ENCODE measurements at regions not wholly inside any gene's neighbourhood (a gene's known extent, or its start where the extent isn't known, plus 50 kb on each side); places are given as distances from the start of the nearest gene placed in this dataset.
A peak's percentile ranks its signal among the peaks of the same experiment; 100 is the strongest.
"Not testable (repeated sequence)": the region's sequence is repeated elsewhere in the genome, so short reads cannot be mapped to it uniquely, and the experiment has no call there.

DNA sequence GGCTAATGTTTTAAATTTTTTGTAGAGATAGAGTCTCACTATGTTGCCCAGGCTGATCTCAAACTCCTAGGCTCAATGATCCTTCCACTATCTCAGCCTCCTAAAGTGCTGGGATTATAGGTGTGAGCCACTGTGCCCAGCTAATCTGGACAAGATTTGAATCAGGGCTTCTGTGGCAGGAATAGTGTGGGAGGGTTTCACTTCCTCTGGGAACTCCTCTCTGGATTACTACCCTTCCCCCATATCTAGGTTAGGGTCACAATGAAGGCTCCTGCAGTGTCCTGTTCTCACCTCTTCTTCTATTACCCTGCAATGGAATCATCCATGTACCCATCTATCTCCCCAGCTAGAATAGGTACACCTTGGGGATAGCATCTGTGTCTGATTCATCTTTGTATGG is 133.6 kb upstream of the RAB4A start:
- peak; percentile 11 for FAIRE-seq
- no peak for DNase-seq (ENCODE audit: insufficient read length, low spot score)

DNA sequence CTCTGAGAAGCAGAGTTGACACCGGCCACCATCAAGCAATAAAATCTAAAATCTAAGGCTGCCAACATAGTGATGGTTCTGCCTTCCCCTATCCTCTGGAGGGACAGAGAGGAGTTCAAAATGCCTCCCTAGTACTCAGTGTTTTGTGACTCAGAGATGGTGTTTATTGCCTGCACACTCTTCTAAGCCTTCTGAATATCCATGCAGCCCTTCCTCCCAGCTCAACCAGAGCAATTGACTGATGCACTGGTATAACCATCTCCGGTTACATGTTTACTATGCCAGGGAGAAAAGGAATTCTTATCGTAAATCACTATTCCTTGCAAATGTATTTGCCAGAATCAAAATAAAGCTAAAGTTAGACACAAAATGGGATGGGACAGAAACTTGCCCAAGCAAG is 132.9 kb upstream of the RAB4A start:
- FAIRE-seq (no peak), DNase-seq (ENCODE audit: insufficient read length, low spot score) (no peak)

- DNase-seq (ENCODE audit: insufficient read length, low spot score) = no peak
- peak; percentile 88 for FAIRE-seq
Measured at GRCh38 chr1:229139331-229140118, 131.4 kb upstream of the RAB4A start.

GRCh38 chr1:229140119-229140396 is 130.9 kb upstream of the RAB4A start:
- DNase-seq (ENCODE audit: insufficient read length, low spot score) = no peak
- FAIRE-seq = no peak

DNA sequence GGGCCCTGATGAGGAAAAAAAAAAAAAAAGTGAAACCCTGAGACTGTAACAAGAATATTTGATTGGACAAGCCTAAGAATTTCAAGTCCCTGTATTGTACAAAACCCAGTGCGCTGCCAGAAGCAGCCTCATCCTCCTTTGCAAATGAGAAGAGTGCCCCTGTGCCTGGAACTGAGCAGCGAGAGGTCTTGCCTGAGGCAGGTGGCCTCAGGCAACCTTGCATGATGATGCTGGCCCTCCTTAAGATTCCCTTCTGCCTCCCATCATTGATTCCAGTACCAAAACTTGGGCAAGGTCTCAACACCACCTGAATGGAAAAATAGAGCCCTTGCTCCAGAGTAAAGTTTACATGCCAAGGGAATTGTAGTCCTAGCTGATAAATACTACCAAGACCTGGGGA is 129.6 kb upstream of the RAB4A start:
- FAIRE-seq = no peak
- DNase-seq (ENCODE audit: insufficient read length, low spot score) = no peak

- DNase-seq (ENCODE audit: insufficient read length, low spot score) (no peak), FAIRE-seq (no peak)
Measured at GRCh38 chr1:229141689-229142377, 129.1 kb upstream of the RAB4A start.

DNA sequence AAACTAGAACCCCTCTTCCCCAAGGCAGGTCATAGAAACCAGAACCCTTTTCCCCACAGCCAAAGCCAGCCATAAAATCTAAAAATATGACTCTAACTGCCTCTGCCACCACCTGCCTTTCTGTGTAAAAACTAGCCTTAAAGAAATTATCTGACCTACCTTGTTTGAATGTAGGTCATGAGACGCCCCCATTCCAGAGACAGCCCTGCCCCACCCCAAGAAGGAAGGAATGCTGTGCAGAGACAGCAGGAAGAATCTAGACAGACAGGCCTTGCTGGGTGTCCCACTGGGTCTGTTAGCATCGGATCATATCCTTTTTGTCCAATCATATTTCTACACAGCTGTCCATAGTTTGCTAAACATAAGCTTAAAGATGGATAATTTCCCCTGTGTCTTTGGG is 128.4 kb upstream of the RAB4A start:
- DNase-seq (ENCODE audit: insufficient read length, low spot score) (no peak), FAIRE-seq (no peak)

DNA sequence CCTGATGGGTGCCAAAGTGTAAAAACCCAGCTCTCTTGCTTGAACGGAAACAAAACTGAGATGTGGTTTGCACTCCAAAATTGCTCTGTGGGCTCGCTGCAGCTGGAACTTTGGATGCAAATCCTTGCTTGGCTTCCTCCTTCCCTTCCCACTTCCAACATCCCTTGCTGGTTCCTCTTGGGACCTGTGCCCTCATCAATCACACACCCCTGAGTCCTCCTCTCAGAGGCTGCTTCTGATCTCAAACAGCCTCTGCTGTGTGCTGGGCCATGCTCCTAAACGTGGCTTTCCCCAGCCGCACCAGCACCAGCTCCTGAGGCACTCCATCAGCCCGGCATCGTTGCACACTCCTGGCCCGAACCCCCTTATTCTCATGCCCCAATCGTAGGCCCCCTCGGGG is 124.3 kb upstream of the RAB4A start:
- no peak for FAIRE-seq
- DNase-seq (ENCODE audit: insufficient read length, low spot score) = no peak

- FAIRE-seq (no peak), DNase-seq (ENCODE audit: insufficient read length, low spot score) (no peak)
Measured at GRCh38 chr1:229147072-229147471, 123.8 kb upstream of the RAB4A start.

DNA sequence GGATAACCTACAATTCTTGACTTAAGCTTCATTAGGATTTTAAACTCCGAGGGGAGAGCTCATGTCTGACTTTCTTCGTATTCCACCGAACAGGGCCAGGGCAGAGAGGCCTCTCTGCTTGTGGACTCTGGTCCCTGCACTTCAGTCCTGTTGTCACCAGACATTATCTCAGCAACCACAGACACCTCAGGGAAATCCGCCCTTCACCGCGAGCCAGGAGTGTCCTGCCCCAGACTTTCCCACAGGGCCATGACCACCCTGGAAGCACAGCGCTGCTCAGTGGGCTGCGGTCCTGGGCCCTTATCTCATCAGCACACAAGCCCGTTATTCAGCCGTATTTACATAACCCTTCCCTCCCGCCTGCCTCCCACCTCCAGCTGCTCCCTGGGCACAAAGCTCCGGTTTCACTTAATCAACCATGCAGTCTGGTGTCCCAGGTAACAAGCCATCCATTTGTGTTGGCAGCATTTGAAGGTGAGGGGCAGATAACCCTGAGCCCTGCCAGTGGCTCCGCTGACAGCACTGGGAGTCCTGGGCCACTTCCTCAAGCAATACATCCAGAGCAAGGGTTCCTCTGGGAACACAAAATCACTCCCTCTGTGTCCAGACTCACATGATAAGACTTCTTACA is 122.8 kb upstream of the RAB4A start:
- FAIRE-seq (no peak), DNase-seq (ENCODE audit: insufficient read length, low spot score) (no peak)

DNA sequence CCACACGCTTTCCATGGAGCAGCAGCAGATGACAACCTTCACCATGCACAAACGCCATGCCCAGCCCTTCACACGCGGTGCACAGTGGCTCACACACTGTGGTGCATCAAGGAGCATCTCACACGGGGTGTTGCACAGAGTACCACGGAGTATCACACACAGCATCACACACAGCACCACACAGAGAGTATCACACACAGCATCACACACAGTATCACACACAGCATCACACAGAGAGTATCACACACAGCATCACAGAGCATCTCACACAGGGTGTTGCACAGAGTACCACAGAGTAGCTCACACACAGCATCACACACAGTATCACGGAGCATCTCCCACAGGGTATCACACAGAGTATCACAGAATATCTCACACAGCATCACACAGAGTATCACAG is 122.2 kb upstream of the RAB4A start:
- no peak for FAIRE-seq
- no peak for DNase-seq (ENCODE audit: insufficient read length, low spot score)

- FAIRE-seq (no peak), DNase-seq (ENCODE audit: insufficient read length, low spot score) (no peak)
Measured at GRCh38 chr1:229149435-229149834, 121.5 kb upstream of the RAB4A start.

DNA sequence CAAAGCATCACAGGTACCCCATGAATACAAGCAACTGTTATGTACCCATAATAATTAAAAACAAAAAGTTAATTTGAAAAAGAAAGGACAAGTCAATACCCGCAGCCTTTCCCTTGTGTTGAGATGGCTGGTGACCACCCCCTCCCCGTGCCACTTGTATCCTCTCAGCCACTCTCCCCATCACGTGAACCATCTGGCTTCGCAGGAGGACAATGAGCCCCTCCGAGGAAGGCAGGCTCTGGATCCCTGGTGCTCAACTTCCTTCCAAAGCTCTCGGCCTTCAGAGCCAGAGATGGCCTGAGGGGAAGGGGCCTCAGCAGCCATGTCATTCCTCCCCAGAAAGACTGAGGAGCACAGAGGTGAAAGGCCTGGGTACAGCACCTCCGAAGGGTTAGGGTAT is 120.4 kb upstream of the RAB4A start:
- FAIRE-seq = no peak
- DNase-seq (ENCODE audit: insufficient read length, low spot score) = no peak

- not testable (repeated sequence) for DNase-seq (ENCODE audit: insufficient read length, low spot score); FAIRE-seq
Measured at GRCh38 chr1:229151412-229151811, 119.5 kb upstream of the RAB4A start.

DNA sequence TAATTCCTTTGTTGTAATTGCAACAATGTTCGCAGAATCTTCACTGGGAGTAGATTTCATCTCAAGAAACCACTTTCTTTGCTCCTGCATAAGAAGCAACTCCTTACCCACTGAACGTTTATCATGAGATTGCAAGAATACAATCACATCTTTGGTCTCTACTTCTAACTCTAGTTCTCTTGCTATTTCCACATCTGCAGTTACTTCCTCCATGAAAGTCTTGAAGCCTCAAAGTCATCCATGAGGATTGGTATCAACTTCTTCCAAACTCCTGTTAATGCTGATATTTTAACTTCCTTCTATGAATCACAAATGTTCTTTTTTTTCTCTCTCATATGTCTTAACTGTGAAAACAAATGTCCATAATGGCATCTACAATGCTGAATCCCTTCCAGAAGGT is 118.6 kb upstream of the RAB4A start:
- FAIRE-seq (no peak), DNase-seq (ENCODE audit: insufficient read length, low spot score) (no peak)

GRCh38 chr1:229153955-229154548 is 116.9 kb upstream of the RAB4A start:
- DNase-seq (ENCODE audit: insufficient read length, low spot score) (no peak), FAIRE-seq (no peak)

GRCh38 chr1:229154811-229155210 is 116.1 kb upstream of the RAB4A start:
- no peak for FAIRE-seq
- DNase-seq (ENCODE audit: insufficient read length, low spot score) = no peak

DNA sequence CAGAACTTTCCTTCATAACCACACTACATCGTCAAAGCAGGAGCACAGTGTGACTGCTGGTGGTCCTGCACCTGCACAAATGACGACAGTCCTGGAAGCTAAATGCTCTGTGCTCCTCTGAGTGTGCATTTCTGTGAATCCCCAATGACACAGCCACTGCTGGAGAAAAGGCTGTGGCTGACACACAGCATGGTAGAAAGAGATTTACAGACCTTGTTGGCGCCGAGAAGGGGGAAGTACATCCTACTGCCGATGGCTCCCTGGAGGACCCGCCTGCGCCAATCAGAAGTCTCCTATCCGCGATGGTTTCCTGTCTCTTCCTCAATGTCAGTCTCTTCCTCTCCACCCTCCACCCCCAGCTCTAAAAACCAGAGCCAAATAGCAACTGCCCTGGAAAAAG is 115.4 kb upstream of the RAB4A start:
- no peak for DNase-seq (ENCODE audit: insufficient read length, low spot score)
- no peak for FAIRE-seq

DNA sequence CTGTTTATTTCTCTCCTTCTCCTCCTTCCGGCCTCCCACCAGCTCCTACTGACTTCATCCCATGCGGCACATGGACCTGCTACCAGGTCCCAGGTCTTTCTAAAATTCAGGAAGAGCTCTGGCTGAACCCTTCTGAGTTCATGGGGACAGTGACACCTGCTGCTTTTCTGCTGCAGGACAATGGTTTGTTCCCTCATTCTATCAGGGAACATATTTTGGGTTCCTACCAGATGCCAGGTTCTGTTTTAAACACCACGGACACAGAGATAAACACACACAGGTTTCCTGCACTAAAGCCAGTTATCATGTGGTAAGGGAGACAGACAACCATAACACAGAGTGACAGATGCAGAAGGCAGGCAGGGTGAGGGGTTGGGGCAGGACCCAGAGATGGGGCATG is 114.0 kb upstream of the RAB4A start:
- DNase-seq (ENCODE audit: insufficient read length, low spot score) = no peak
- FAIRE-seq = no peak

- DNase-seq (ENCODE audit: insufficient read length, low spot score) (no peak), FAIRE-seq (no peak)
Measured at GRCh38 chr1:229157480-229157879, 113.4 kb upstream of the RAB4A start.

GRCh38 chr1:229158341-229158921 is 112.5 kb upstream of the RAB4A start:
- FAIRE-seq (no peak), DNase-seq (ENCODE audit: insufficient read length, low spot score) (no peak)

Measured in GM19239 (cell line).